ENCODE measurements at regions not wholly inside any gene's neighbourhood (a gene's known extent, or its start where the extent isn't known, plus 50 kb on each side); places are given as distances from the start of the nearest gene placed in this dataset.
A peak's percentile ranks its signal among the peaks of the same experiment; 100 is the strongest.

GRCh38 chr2:128395640-128396499 lies 77.2 kb upstream of the HS6ST1 start:
- H3K4me3 ChIP-seq (replicated peaks; ENCODE audit: low read depth, low read length), result no peak overlapping the region
- peak; percentile 32 for DNase-seq (ENCODE audit: low read depth)
- TF ChIP-seq, protein P1, sequence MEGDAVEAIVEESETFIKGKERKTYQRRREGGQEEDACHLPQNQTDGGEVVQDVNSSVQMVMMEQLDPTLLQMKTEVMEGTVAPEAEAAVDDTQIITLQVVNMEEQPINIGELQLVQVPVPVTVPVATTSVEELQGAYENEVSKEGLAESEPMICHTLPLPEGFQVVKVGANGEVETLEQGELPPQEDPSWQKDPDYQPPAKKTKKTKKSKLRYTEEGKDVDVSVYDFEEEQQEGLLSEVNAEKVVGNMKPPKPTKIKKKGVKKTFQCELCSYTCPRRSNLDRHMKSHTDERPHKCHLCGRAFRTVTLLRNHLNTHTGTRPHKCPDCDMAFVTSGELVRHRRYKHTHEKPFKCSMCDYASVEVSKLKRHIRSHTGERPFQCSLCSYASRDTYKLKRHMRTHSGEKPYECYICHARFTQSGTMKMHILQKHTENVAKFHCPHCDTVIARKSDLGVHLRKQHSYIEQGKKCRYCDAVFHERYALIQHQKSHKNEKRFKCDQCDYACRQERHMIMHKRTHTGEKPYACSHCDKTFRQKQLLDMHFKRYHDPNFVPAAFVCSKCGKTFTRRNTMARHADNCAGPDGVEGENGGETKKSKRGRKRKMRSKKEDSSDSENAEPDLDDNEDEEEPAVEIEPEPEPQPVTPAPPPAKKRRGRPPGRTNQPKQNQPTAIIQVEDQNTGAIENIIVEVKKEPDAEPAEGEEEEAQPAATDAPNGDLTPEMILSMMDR (IDR thresholded peaks at IDR 0.05; ENCODE audit: low read length, missing control alignments), result no peak

GRCh38 chr2:128396500-128396891 lies 77.8 kb upstream of the HS6ST1 start:
- TF ChIP-seq, protein P1 (IDR thresholded peaks at IDR 0.05; ENCODE audit: low read length, missing control alignments), result no peak
- DNase-seq (ENCODE audit: low read depth), result no peak
- no peak overlapping the region for H3K4me3 ChIP-seq (replicated peaks; ENCODE audit: low read depth, low read length)

DNA sequence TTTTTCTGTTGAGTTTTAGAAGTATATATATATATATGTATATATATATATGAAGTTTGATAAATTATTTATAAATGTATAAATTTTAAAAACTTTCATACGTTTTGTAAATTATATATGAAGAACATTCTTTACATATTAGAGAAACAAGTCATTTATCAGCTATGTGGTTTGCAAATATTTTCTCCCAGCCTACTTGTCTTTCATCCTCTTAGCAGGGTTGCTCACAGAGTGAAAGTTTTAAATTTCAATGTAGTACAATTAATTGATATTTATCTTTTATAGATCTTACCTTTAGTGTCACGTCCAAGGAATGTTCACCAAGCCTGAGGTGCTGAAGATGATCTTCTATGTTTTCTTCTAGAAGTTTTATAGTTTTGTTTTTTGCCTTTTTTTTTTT lies 78.3 kb upstream of the HS6ST1 start:
- TF ChIP-seq, protein P1 (IDR thresholded peaks at IDR 0.05; ENCODE audit: low read length, missing control alignments), result no peak
- no peak overlapping the region for H3K4me3 ChIP-seq (replicated peaks; ENCODE audit: low read depth, low read length)

GRCh38 chr2:128399256-128399655 lies 80.6 kb upstream of the HS6ST1 start:
- no peak overlapping the region for H3K4me3 ChIP-seq (replicated peaks; ENCODE audit: low read depth, low read length)
- TF ChIP-seq, protein P1 (IDR thresholded peaks at IDR 0.05; ENCODE audit: low read length, missing control alignments), result no peak
- DNase-seq (ENCODE audit: low read depth), result no peak

More for the DNA sequence above, 78.3 kb upstream of the HS6ST1 start:
- DNase-seq (ENCODE audit: low read depth), result no peak

- no peak for DNase-seq (ENCODE audit: low read depth)
- H3K4me3 ChIP-seq (replicated peaks; ENCODE audit: low read depth, low read length), result no peak overlapping the region
- TF ChIP-seq, protein P1 (IDR thresholded peaks at IDR 0.05; ENCODE audit: low read length, missing control alignments), result no peak
These were observed 81.1 kb upstream of the HS6ST1 start for GRCh38 chr2:128399690-128400291.

- H3K4me3 ChIP-seq (replicated peaks; ENCODE audit: low read depth, low read length), result no peak overlapping the region
- DNase-seq (ENCODE audit: low read depth), result no peak
- TF ChIP-seq, protein P1 (IDR thresholded peaks at IDR 0.05; ENCODE audit: low read length, missing control alignments), result no peak
These were observed 83.0 kb upstream of the HS6ST1 start for GRCh38 chr2:128401680-128402079.
